ENCODE measurements at regions not wholly inside any gene's neighbourhood (a gene's known extent, or its start where the extent isn't known, plus 50 kb on each side); places are given as distances from the start of the nearest gene placed in this dataset.

DNA sequence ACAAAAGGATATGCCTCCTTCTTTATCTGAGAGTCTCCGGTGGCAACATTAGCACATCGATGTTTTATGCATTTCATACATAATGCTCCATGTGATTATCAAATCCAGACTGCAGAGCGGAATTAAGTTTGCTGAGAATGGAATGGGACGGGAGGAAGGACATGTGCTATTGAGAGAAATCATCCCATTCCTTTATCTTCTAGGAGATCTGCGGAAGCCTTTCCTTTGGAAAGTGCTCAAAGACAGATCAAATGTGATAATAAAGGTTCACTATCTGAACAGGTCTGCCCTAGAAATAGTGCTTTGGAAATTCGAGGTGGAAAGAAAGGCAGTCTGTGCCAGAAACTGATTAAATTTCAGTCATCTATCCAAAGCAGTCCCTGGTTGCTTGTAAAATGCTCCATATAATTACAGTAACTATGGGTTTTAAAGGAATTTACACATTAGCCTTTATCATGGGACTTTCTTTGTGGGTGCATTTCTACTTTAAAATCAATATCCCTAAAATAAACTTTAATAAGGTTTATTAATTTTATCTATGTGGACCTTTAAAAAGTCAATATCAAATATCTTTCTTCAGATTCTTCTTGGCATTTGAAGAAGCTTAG is 473.5 kb upstream of the ADGRL2 start:
- H3K27ac ChIP-seq: no peak overlapping the region
- ATAC-seq (ENCODE audit: insufficient number of reproducible peaks, low FRiP score, low read depth): no peak
- DNase-seq (ENCODE audit: low spot score): no peak
- TF ChIP-seq, protein P1, sequence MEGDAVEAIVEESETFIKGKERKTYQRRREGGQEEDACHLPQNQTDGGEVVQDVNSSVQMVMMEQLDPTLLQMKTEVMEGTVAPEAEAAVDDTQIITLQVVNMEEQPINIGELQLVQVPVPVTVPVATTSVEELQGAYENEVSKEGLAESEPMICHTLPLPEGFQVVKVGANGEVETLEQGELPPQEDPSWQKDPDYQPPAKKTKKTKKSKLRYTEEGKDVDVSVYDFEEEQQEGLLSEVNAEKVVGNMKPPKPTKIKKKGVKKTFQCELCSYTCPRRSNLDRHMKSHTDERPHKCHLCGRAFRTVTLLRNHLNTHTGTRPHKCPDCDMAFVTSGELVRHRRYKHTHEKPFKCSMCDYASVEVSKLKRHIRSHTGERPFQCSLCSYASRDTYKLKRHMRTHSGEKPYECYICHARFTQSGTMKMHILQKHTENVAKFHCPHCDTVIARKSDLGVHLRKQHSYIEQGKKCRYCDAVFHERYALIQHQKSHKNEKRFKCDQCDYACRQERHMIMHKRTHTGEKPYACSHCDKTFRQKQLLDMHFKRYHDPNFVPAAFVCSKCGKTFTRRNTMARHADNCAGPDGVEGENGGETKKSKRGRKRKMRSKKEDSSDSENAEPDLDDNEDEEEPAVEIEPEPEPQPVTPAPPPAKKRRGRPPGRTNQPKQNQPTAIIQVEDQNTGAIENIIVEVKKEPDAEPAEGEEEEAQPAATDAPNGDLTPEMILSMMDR (IDR thresholded peaks at IDR 0.05): no peak
- no peaks in the 10 kb centered on the region for H3K27me3 ChIP-seq (replicated peaks; ENCODE audit: insufficient read depth)
- H3K4me3 ChIP-seq: no peak overlapping the region
- no peaks in the 10 kb centered on the region for H3K4me1 ChIP-seq (ENCODE audit: control insufficient read depth in 1 of 2, low read depth in 2 of 2)
- H3K36me3 ChIP-seq: no peaks in the 10 kb centered on the region
- H3K9me3 ChIP-seq: no peaks in the 10 kb centered on the region

DNA sequence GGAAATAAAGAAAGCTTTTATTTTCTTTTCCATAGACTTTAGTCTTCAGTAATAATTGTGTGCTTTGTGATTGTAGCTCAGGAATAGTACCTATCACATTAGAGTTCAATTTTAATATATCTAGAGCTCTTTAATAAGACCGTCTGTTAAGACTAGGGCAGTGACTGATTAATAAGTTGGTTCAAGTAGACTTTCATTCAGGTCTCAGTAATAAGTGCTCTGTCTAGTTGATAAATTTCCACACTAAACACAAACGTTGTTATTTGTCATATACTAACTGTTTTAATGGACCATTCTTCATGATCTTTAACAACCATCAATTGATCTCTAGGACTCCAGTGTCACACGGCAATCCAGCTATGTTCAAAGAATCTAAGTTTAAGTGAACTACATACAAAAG is 474.5 kb upstream of the ADGRL2 start:
- DNase-seq (ENCODE audit: low spot score) (no peak), ATAC-seq (ENCODE audit: insufficient number of reproducible peaks, low FRiP score, low read depth) (no peak)
- TF ChIP-seq, protein P1 (IDR thresholded peaks at IDR 0.05): no peak
- H3K36me3 ChIP-seq: no peaks in the 10 kb centered on the region
- no peaks in the 10 kb centered on the region for H3K27me3 ChIP-seq (replicated peaks; ENCODE audit: insufficient read depth)
- no peaks in the 10 kb centered on the region for H3K9me3 ChIP-seq
- H3K4me3 ChIP-seq: no peak overlapping the region
- no peaks in the 10 kb centered on the region for H3K4me1 ChIP-seq (ENCODE audit: control insufficient read depth in 1 of 2, low read depth in 2 of 2)
- H3K27ac ChIP-seq: no peak overlapping the region

DNA sequence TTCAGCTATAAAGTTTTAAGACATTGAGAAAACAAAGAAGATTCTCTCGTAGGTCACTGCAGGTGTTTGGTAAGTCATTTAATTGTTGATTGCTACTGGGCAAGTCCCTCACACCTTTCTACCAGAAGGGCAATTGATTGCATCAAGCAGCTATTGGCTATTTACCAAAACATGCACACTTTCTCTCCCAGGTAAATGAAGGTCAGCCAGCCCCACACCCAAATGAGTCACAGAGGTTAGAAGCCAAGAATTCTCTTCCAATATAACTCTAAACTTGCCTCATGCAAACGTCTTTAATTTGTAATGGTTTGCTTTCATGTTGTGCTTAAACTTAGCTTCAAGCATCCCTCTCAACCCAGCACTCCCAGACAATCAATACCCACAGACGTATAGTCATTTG is 475.3 kb upstream of the ADGRL2 start:
- H3K27ac ChIP-seq: no peak overlapping the region
- DNase-seq (ENCODE audit: low spot score) (no peak), ATAC-seq (ENCODE audit: insufficient number of reproducible peaks, low FRiP score, low read depth) (no peak)
- no peaks in the 10 kb centered on the region for H3K36me3 ChIP-seq
- TF ChIP-seq, protein P1 (IDR thresholded peaks at IDR 0.05): no peak
- H3K4me3 ChIP-seq: no peak overlapping the region
- no peaks in the 10 kb centered on the region for H3K27me3 ChIP-seq (replicated peaks; ENCODE audit: insufficient read depth)
- no peaks in the 10 kb centered on the region for H3K9me3 ChIP-seq
- no peaks in the 10 kb centered on the region for H3K4me1 ChIP-seq (ENCODE audit: control insufficient read depth in 1 of 2, low read depth in 2 of 2)

DNA sequence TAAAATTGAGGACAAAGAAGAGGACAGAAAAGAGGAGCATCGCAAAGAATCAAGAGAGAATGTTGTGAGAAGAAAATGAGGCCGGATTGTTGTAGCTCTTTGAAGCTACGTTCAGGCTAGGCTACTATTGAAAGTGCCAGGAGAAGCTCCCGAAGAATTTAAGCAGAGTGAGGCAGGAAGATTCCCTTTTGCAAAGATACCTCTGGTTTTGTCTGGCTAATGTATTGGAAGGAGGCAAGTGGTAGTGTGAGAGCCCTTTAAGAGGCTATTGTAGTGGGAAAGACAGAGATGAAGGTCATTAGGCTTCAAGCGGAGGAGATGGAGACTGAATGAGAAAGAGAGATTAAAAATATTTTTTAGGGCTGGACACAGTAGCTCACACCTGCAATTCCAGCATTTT is 476.9 kb upstream of the ADGRL2 start:
- Histone ChIP-seq H3K4me1 (ENCODE audit: control insufficient read depth in 1 of 2, low read depth in 2 of 2) (no peaks in the 10 kb centered on the region), H3K4me3 (no peak overlapping the region), H3K9me3 (no peaks in the 10 kb centered on the region), H3K36me3 (no peaks in the 10 kb centered on the region), H3K27ac (no peak overlapping the region), H3K27me3 (replicated peaks; ENCODE audit: insufficient read depth) (no peaks in the 10 kb centered on the region)
- DNase-seq (ENCODE audit: low spot score) (no peak), ATAC-seq (ENCODE audit: insufficient number of reproducible peaks, low FRiP score, low read depth) (no peak)
- TF ChIP-seq, protein P1 (IDR thresholded peaks at IDR 0.05): no peak

DNA sequence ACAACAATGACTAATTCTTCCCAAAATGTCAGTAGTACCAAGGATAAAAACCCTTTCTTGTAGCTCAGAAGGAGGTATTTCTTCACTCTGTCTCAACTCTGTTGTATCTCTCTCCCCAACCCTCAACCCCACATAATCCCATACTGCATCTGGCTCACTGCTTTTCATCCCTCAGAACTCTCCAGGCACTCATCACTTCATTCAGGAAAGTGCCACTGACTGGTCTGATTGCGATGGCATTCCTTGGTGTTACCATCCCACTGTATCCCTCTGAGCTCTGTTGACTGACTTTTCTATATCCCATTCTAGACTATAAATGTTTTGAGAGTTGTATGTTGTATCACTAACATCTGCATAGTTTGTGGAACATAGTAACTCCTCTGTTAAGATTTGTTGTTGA is 483.5 kb upstream of the ADGRL2 start:
- DNase-seq (ENCODE audit: low spot score): no peak
- H3K9me3 ChIP-seq: no peaks in the 10 kb centered on the region
- no peak overlapping the region for H3K27ac ChIP-seq
- ATAC-seq (ENCODE audit: insufficient number of reproducible peaks, low FRiP score, low read depth): no peak
- no peak overlapping the region for H3K4me3 ChIP-seq
- TF ChIP-seq, protein P1 (IDR thresholded peaks at IDR 0.05): no peak
- H3K27me3 ChIP-seq (replicated peaks; ENCODE audit: insufficient read depth): no peaks in the 10 kb centered on the region
- no peaks in the 10 kb centered on the region for H3K36me3 ChIP-seq
- H3K4me1 ChIP-seq (ENCODE audit: control insufficient read depth in 1 of 2, low read depth in 2 of 2): peaks cover 0 to 5% of the 10 kb centered on the region in 2 donors
